HG02970 (cell line): ENCODE measurements at regions not wholly inside any gene's neighbourhood (a gene's known extent, or its start where the extent isn't known, plus 50 kb on each side); places are given as distances from the start of the nearest gene placed in this dataset.
"Not testable (repeated sequence)": the region's sequence is repeated elsewhere in the genome, so short reads cannot be mapped to it uniquely, and the experiment has no call there.

ENCODE experiments used
- ATAC-seq: cut with Tn5 transposase; IDR thresholded peaks from one replicate; pipeline ENCODE4 v1.9.1; 2021; ENCODE audit warnings: mild to moderate bottlenecking, moderate library complexity, moderate number of reproducible peaks; ENCODE audit not compliant: unreplicated experiment, low FRiP score

DNA sequence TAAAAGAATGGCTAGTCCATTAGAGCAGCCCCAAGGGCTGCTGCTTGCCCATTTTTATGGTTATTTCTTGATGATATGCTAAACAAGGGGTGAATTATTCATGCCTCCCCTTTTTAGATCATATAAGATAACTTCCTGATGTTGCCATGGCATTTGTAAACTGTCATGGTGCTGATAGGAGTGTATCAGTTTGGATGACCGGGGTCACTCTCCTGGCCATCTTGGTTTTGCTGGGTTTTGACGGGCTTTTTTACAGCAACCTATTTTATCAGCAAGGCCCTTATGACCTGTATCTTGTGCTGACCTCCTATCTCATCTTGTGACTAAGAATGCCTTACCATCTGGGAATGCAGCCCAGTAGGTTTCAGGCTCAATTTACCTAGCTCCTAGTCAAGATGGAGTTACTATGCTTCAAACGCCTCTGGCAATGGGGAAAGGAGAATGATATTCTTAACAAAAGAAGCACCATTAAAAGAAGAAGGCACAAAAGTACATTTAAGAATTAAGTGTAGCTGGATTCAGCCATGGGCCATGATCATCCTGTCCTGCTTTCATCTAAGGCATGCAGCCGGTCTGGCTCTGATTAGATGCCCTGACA, 1156.0 kb downstream of the PCDH9 start:
- ATAC-seq: no peak

DNA sequence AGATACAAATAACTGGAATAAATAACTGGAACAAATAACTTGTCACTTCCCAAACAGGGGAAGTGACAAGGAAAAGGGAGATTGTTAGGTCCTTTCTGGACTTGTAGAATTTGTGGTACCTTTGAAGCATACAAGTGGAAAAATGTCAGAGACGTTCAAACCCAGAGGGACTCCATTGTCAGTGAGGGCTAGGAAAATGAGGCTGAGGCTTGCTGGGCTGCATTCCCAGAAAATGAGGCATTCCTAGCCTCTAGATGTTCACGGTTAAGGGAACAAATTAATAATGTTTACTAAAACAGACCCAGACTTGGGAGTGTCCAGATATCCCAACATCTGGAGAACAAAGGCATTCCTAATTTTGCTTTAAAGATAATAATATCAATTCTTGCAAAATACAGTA, 1158.0 kb downstream of the PCDH9 start:
- not testable (repeated sequence) for ATAC-seq

DNA sequence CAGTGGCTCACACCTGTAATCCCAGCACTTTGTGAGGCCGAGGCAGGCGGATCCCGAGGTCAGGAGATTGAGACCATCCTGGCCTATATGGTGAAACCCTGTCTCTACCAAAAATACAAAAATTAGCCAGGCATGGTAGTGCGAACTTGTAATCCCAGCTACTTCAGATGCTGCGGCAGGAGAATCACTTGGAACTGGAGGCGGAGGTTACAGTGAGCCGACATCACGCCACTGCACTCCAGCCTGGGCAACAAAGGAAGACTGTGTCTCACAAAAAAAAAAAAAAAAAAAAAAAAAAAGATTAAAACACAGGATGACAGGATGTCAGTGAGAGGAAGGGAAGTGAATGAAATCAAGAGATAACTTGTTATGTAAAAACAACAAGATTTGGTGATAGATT, 1158.5 kb downstream of the PCDH9 start:
- ATAC-seq: no peak

DNA sequence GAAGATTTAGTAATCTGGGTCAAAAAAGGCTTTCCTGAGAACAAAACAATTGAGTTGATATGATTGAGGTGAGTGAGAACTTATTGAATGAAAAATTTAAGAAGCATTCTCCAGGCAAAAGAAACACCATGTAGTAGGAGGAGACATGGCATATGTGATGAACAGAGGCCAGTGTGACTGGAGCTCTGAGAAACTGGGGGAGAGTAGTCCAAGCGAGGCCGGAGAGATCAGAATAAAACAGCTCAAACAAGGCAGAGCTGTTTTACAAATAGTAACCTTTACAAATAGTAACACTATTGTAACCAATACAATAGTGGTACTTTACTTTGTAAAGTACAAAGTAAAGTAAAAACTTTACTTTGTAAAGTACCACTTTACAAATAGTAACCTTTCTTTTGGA, 1159.1 kb downstream of the PCDH9 start:
- no peak for ATAC-seq

DNA sequence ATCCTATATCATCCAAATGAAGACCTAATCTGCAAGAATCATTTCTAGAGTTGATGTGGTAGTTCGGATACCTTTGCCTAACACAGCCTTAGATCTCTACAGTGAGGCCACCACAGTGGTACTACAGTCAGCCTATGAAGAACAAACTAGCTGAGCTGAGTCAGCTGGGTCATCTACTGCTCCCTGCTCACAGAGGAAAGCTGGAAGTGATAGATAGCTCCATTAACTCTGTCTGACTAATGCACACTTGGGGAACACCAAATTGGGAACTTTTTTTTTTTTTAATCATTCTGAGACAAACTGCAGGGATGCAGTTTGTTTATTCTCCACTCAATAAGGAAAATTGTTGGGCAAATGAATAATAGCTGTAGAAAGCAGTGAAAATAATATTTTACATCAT, 1160.6 kb downstream of the PCDH9 start:
- ATAC-seq: no peak

DNA sequence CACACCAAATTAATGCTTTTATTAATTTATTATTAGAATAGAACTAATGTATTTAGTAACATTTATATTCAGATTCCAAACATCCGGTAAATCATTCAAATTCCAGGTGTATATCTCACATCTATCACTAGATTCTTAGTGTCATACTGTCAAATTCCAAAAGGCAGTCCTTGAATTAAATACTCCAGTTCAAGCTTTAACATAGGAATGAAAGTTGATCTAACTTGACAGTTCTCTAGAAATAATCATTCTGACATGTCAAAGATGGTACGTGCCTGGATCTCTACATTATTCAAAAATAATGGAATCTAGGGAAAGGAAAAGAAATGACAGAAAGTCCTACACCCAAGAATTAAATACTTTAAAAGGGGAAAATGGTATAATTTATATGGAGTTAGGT, 1161.5 kb downstream of the PCDH9 start:
- ATAC-seq: no peak

DNA sequence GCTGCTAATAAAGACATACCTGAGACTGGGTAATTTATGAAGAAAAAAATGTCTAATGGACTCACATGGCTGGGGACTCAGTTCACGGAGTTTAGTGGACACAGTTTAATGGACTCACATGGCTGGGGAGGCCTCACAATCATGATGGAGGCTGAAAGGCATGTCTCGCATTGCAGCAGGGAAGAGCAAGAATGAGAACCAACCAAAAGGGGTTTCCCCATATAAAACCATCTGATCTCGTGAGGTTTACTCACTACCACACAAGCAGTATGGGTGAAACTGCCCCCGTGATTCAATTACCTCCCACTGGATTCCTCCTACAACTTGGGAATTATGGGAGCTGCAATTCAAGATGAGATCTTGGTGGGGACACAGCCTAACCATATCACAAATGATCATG, 1181.2 kb downstream of the PCDH9 start:
- no peak for ATAC-seq

DNA sequence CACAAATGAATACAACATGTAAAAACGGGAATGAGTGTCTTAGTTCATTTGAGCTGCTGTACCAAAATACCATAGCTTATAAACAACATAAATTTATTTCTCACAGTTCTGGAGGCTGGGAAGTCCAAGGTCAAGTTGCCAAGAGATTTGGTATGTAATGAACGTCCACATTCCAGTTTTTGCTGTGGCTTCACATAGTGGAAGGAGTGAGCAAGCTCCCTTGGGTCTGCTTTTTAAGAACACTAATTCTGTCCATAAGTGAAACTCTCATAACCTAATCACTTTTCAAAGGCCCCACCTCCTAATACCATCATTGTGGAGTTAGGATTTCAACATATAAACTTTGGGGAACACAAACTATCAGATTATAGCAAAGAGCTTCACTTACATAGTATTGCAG, 1189.6 kb downstream of the PCDH9 start:
- no peak for ATAC-seq

DNA sequence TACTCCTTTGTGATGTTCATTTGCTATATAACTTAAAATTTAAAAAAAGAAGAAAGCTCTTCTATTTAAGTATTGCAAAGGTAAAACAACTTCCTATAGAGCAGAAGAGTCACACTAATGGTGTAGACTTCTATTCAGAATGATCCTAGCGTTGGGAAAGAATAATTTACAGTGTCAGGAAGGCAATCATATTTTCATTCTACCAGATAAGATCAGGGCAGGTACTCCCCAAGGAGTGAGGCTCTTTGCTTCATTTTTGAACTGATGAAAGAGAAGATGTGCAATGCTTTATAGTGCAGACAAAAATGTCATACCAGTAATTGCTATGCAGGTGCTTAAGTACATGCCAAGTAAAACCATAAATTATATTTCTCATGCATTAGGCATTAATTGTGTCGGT, 1193.0 kb downstream of the PCDH9 start:
- ATAC-seq: no peak

DNA sequence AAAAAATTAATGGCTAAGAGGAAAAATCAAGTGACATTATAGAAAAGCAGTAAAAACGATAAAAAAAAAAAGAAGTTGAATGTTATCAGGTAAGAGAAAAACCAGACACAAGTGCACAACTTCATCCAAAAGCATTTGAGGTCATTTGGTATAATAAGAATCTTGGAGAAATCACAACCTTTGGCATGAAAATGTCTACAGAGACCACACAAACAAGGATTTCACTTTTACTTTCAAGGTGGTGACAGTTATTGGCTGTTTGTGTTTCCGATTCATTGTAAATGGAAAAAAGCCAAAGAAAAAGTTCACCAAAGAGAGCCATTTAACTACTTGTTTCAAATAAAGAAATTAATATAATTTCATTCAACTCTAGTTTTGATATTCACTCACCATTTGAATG, 1193.5 kb downstream of the PCDH9 start:
- ATAC-seq: no peak

DNA sequence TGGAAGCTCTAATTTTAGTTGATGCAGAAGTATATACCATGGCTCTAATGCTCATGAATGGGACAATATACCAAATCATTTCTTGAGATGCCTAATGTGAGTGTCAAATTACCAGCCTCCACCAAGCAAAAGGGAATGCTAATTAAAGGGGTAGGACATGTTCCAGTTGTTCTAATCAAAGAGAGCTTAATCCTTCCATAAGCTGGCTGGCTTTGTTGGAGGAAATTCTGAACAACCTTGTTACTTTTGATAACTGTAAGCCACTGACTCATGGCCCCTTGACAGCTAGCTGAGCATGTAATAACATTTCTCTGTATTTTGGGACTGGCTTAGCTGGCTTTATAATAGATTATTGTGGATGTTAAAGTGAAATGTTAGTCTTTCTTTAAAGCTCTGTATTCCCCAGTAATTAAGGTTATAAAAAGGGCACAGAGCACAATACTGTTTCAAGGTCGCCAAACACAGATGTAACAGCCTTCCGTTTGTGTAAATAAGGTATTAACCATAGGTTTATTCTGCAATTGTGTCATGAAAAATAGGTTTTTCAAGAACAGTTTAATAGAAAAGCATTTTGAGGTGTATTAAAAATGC, 1194.0 kb downstream of the PCDH9 start:
- no peak for ATAC-seq

DNA sequence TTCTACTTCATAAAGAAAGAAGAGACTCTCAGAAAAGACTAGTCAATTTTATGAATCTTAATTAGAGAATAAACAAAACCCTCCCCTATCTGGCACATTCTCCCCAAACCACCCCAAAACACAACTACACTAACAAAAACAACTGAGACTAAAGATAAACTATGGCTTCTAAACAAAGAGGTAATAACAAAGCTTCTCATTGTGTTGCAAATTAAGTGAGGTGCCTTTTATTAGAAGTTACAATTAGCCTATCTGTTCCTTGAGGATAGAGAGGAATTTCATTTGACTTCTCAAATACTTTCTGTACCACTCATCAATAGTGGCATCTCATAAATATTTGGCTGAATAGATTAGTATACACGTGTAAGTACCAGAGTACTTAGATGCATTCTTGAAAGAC, 1196.2 kb downstream of the PCDH9 start:
- ATAC-seq: no peak

DNA sequence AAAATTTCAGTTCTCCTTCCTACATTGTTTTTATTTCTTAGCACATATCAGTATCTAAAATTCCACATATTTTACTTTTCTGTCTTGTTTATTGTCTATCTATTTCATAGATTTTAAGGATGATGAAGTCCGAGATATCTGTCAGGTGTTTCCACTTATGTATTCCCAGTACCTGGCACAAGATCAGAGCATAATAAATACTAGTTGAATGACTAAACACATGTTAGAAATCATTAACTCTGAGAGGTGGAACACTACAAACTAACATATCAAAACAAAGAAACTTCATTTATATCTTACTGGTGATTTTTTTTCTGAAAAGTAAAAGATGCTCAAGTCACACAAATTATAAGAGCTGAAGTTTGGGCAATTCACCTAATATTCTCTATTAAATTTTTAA, 1208.3 kb downstream of the PCDH9 start:
- ATAC-seq: no peak

DNA sequence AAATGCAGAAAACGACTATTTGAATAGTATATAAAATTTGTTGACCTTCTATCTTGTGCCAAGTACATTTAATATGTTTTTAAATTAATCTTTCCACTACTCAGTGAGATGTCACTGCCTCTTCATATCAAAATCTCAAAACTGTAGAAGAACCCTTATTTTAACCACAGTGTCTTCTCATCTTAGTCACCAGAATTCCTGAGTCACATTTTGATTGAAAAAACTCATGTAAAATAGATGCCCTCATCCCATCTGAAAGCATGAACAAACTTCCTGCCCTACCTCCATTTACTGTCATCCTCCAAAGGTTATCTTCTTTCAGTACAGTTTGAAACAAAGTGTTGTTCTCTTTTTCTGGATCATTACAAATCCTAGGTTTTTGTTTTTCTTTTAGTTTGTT, 1215.4 kb downstream of the PCDH9 start:
- no peak for ATAC-seq

DNA sequence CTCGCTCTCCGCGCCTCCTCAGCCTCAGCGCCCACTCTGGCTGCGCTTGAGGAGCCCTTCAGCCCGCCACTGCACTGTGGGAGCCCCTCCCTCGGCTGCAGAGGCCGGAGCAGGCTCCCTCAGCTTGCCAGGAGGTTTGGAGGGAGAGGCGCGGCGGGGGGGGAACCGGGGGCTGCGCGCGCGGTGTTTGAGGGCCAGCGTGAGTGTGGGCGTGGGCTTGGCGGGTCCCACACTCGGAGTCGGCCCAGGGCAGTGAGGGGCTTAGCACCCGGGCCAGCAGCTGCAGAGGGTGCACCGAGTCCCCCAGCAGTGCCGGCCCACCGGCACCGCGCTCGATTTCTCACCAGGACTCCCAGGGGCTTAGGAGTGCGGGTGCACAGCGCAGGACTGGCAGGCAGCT, 1220.9 kb downstream of the PCDH9 start:
- no peak for ATAC-seq

DNA sequence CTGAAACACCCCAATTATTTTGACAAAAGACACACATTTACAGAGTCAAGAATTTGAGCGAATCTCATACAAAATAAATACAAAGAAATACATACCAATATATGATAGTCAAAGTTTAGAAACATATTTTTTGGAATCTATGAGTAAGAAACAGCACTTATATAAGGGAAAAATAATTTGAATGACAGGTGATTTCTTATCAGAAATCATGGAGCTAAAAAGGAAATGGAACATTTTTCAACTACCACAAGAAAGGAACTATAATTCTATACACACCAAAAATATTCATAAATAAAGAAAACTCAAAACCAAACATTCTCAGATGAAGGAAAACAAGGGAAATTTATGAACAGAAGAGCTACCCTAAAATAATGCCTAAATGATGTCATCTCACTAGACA, 1226.6 kb downstream of the PCDH9 start:
- ATAC-seq: no peak

DNA sequence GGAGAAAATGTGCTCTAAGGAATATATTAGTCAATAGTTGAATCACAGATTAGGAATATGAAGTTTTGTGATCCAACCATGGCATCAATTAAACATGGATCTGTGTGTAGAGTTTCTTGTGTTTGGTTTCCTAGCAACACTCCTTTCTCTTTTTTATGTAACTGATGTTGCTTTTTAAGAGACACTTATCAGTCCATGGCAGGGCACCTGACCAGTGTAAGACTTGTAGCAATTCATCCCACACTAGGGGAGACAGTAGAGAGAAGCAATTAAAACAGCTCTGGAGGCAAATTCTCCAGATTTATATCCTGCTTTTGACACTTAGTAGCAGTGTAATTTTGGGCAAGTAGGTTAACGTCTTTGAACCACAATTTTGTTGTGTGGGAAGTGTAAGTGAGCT, 1229.0 kb downstream of the PCDH9 start:
- ATAC-seq: no peak

DNA sequence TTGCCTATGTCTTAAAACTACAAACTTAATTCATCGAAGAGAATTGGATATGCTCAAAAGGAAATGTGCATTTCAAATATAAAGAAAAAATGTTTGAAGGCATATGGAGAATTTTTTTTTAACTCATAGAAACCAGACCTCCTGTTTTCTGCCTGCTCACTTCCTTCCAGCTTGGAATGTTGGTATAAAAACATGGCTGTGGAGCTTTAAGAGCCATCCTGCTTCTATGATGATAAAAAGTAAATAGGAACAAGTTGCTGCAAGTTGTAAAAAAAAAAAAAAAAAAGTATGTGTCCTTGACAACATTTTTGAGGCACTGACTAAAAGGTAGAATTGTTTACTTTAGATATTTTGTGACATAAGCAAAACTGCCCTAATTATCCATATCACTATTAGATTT, 1230.7 kb downstream of the PCDH9 start:
- no peak for ATAC-seq

DNA sequence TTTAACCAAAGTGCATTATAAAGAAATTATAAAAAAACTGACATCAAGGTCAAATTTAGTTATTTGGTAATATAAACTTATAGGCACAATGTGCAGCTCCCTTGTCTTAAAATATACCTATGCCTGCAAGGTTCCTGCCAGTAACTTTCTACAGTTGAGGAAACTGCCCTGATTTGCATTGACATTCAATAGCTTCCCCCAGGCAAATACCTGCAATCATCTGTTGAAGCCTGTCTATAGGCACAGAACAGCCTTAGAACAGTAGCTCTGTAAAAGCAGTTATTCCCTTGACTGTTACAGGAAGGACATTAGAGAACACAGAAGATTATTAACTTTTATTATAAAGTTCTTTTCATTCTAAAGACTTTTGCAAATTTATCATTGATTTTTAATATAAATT, 1239.5 kb downstream of the PCDH9 start:
- no peak for ATAC-seq

DNA sequence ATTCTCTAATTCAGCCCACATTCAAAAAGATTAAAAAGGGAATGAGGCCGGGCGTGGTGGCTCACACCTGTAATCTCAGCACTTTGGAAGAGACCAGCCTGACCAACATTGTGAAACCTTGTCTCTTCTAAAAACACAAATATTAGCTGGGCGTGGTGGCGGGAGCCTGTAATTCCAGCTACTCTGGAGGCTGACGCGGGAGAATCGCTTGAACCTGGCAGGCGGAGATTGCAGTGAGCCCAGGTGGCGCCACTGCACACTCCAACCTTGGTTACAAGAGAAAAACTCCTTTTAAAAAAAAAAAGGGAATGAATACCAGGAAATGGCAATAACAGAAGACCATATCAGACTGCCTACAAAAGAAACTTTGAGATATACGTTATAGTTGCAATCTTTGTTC, 1244.5 kb downstream of the PCDH9 start:
- no peak for ATAC-seq

DNA sequence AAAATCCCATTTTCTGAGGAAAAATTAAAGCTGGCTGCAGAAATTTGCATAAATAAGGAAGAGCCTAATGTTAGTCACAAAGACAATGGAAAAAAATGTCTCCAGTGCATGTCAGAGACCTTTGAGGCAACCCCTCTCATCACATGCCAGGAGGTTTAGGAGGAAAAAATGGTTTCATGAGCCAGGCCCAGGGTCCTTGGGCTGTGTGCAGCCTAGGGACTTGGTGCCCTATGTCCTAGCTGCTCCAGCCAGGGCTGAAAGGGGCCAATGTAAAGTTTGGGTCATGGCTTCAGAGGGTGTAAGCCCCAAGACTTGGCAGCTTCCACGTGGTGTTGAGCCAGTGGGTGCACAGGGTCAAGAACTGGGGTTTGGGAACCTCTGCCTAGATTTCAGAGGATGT, 1252.6 kb downstream of the PCDH9 start:
- no peak for ATAC-seq

DNA sequence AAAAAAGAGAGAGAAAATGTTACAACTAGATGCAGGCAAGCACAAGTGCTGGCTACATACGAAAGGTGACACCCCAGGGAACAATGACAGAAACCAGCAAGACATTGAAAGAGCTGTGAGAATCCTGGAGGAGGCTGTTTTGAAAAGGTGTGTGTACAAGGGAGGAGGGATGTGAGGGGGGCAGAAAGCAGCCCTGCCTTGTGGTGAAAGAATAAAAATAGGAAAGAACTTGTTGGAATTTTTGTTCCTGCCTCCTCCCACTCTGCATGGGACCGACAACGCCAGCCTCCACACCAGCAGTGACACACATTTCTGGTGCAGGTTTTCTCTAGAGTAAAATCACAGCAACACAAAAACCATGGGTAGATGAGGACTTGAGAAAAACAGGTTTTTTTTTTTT, 1258.6 kb downstream of the PCDH9 start:
- ATAC-seq: no peak

DNA sequence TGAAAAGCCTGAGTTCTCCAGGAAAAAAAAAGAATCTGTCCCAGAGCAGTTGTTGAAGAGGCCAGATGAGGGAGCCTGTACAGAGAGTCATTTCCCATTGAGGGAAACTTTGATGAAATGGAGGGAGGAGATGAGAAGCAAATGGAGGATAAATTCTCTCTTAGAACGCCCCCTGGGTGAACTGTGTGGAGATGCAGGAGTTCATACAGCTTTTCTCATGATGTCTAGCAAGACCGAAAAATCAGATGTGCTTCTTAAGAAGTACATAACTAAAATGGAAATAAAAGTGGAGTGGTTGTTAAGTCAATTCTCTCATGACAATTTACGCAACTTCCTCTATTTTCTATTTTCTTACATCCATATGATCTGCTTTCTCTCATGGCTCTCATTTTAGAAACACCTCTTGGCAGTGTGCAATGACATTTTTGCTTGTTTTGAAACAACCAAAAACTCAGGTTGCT, 1263.1 kb downstream of the PCDH9 start:
- no peak for ATAC-seq
